ENCODE measurements at regions not wholly inside any gene's neighbourhood (a gene's known extent, or its start where the extent isn't known, plus 50 kb on each side); places are given as distances from the start of the nearest gene placed in this dataset.
"Not testable (repeated sequence)": the region's sequence is repeated elsewhere in the genome, so short reads cannot be mapped to it uniquely, and the experiment has no call there.

GRCh38 chr1:232318143-232318542 lies 311.8 kb downstream of the SIPA1L2 start:
- no peak for TF ChIP-seq CTCF (IDR thresholded peaks at IDR 0.05; ENCODE audit: low read depth, low read length)
- DNase-seq (ENCODE audit: low read depth in 2 of 2) = no peak
- no peak overlapping the region for H3K4me3 ChIP-seq (replicated peaks in 1 of 2; ENCODE audit: low read depth in 2 of 2, low read length in 2 of 2)

- no peak for DNase-seq (ENCODE audit: low read depth in 2 of 2)
- H3K4me3 ChIP-seq (replicated peaks in 1 of 2; ENCODE audit: low read depth in 2 of 2, low read length in 2 of 2) = no peak overlapping the region
- no peak for TF ChIP-seq CTCF (IDR thresholded peaks at IDR 0.05; ENCODE audit: low read depth, low read length)
Measured at GRCh38 chr1:232317350-232317749, 312.6 kb downstream of the SIPA1L2 start.

GRCh38 chr1:232316864-232317263 lies 313.1 kb downstream of the SIPA1L2 start:
- DNase-seq (ENCODE audit: low read depth in 2 of 2) = no peak
- H3K4me3 ChIP-seq (replicated peaks in 1 of 2; ENCODE audit: low read depth in 2 of 2, low read length in 2 of 2) = no peak overlapping the region
- no peak for TF ChIP-seq CTCF (IDR thresholded peaks at IDR 0.05; ENCODE audit: low read depth, low read length)

GRCh38 chr1:232313876-232314275 lies 316.1 kb downstream of the SIPA1L2 start:
- DNase-seq (ENCODE audit: low read depth in 2 of 2); H3K4me3 ChIP-seq (replicated peaks in 1 of 2; ENCODE audit: low read depth in 2 of 2, low read length in 2 of 2): not testable (repeated sequence)

- no peak overlapping the region for H3K4me3 ChIP-seq (replicated peaks in 1 of 2; ENCODE audit: low read depth in 2 of 2, low read length in 2 of 2)
- DNase-seq (ENCODE audit: low read depth in 2 of 2) = no peak
- no peak for TF ChIP-seq CTCF (IDR thresholded peaks at IDR 0.05; ENCODE audit: low read depth, low read length)
Measured at GRCh38 chr1:232310541-232310940, 319.4 kb downstream of the SIPA1L2 start.

- TF ChIP-seq CTCF (IDR thresholded peaks at IDR 0.05; ENCODE audit: low read depth, low read length) = no peak
- H3K4me3 ChIP-seq (replicated peaks in 1 of 2; ENCODE audit: low read depth in 2 of 2, low read length in 2 of 2) = no peak overlapping the region
- no peak for DNase-seq (ENCODE audit: low read depth in 2 of 2)
Measured at GRCh38 chr1:232308616-232309015, 321.3 kb downstream of the SIPA1L2 start.

- DNase-seq (ENCODE audit: low read depth in 2 of 2) = no peak
- no peak for TF ChIP-seq CTCF (IDR thresholded peaks at IDR 0.05; ENCODE audit: low read depth, low read length)
- no peak overlapping the region for H3K4me3 ChIP-seq (replicated peaks in 1 of 2; ENCODE audit: low read depth in 2 of 2, low read length in 2 of 2)
Measured at GRCh38 chr1:232307296-232308017, 322.5 kb downstream of the SIPA1L2 start.

All from cardiac fibroblast (primary cell).